T-helper 1 cell treated with Interleukin-12 subunit alpha and Interleukin-12 subunit beta and Interleukin-4 antibody, amounts not matched to agents 30 ng/mL and 1 ng/mL, for 36 hours (primary cell): ENCODE measurements at regions not wholly inside any gene's neighbourhood (a gene's known extent, or its start where the extent isn't known, plus 50 kb on each side); places are given as distances from the start of the nearest gene placed in this dataset.

Experiments
- intact Hi-C: fragments of 100-400 bp; cut with micrococcal nuclease; formaldehyde crosslinking; loops from one replicate; pipeline ENCODE4 v1.15.1; 2024

GRCh38 chr3:161798016-161798415 lies 301.4 kb downstream of the OTOL1 start:
- intact Hi-C loops: no loop called here

GRCh38 chr3:161800985-161801559 lies 304.5 kb downstream of the OTOL1 start:
- intact Hi-C loops: no loop called here

- intact Hi-C loops: no loop called here
Measured at GRCh38 chr3:161818106-161818505, 321.5 kb downstream of the OTOL1 start.

GRCh38 chr3:161821591-161821990 lies 325.0 kb downstream of the OTOL1 start:
- intact Hi-C loops: no loop called here

GRCh38 chr3:161822291-161822690 lies 325.7 kb downstream of the OTOL1 start:
- intact Hi-C loops: no loop called here

- intact Hi-C loops: no loop called here
Measured at GRCh38 chr3:161823910-161824309, 327.3 kb downstream of the OTOL1 start.

GRCh38 chr3:161838021-161838420 lies 341.4 kb downstream of the OTOL1 start:
- intact Hi-C loops: no loop called here

DNA sequence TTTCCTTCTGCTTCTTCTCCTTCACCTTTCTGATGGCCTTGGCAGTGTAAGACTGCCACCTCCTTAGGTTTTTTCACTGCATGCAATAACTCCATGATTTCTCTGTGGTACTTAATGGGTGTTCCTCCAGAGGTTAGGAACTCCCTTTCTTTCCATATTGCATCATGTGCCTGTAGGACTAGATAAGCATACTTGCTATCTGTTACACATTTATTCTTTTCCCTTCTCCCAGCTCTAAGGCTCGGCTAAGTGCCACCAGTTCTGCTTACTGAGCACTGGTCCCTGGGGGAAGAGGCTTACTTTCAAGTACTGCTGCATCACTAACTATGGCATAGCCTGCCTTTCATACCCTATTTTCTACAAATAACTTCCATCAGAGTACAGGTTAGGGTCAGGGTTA lies 351.8 kb downstream of the OTOL1 start:
- intact Hi-C loops: no loop called here

DNA sequence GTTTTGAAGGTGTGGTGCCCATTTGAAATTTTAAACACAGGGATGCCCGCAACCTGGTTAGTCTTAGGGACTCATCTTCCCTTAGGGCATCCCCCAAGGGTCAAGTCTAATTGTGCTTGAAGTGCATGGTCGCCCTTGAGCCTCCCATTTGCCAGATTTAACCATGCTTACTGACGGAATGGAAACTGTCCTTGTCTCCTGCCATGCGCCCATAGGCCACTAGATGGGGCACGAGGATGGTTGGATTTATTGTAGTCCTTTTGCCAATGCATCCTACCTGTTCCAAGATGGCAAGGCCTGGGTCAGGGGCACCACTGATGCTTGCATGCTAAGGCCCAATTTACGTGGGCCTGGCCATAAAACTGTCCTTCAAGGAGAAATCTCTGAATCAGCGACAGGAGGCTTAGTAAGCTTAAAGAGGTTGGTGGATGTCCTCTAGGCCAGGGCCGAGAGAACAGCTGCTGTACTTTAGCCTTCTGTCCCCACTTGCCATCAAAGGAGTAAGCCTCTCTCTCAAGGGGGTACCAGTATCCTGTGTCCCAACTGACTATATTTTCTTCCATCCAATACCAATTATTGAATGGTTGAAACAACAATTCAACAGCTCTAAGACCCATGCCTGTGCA lies 355.4 kb downstream of the OTOL1 start:
- intact Hi-C loops: loop anchor here (10.0 kb wide), 1 partner anchor 287 kb away; no protein-coding TSS in a partner anchor

- intact Hi-C loops: loop anchor here (10.0 kb wide), 1 partner anchor 288 kb away; no protein-coding TSS in a partner anchor
Measured at GRCh38 chr3:161852744-161853143, 356.1 kb downstream of the OTOL1 start.

DNA sequence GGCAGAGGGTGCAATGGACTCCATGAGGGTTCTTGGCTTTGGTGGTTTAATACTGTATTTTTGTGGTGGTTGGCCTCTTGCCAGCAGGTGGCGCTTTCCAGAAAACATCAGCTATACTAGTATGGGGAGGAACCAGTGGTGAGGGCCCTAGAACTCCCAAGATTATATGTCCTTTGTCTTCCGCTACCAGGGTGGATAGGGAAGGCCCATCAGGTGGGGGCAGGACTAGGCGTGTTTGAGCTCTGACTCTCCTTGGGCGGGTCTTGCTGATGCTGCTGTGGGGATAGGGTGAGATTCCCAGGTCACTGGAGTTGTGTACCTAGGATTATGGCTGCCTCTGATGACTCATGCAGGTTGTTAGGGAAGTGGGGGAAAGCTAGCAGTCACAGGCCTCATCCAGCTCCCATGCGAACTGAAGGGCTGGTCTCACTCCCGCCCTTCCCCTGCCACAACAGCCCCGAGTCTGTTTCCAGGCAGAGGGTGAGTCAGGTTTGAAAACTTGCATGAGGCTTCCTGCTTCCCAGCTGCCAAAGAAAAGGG lies 357.7 kb downstream of the OTOL1 start:
- intact Hi-C loops: loop anchor here (10.0 kb wide), 1 partner anchor 290 kb away; no protein-coding TSS in a partner anchor

GRCh38 chr3:161859057-161859456 lies 362.4 kb downstream of the OTOL1 start:
- intact Hi-C loops: loop anchor here (10.0 kb wide), 1 partner anchor 294 kb away; no protein-coding TSS in a partner anchor

DNA sequence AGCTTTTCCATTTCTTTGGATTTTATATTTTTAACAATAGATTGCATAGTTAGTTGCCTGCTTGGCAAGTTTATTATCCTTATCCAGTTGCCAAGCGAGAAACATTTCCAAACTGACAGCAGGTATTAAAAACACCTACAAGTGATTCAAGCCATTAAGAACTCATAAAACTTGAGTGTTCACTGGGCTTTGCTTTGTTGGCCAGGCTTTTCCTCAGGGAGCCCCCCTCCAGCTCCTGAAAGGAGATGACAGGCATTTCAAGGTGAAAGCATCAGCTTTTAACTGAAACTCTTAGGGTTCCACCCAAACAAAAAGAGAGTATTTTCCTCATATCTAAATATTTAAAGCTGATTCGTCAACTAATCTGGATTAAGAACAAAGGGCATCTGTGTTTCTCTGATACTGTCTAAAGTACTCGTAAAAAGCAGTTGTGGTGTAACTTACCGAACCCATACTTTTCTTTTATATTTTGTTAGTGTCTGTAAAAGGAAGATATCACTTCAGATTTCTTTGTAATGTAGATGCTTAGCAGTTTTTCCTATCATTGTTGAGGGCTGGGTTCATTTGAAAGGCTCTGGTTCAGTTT lies 363.4 kb downstream of the OTOL1 start:
- intact Hi-C loops: loop anchor here (10.0 kb wide), 1 partner anchor 295 kb away; no protein-coding TSS in a partner anchor

DNA sequence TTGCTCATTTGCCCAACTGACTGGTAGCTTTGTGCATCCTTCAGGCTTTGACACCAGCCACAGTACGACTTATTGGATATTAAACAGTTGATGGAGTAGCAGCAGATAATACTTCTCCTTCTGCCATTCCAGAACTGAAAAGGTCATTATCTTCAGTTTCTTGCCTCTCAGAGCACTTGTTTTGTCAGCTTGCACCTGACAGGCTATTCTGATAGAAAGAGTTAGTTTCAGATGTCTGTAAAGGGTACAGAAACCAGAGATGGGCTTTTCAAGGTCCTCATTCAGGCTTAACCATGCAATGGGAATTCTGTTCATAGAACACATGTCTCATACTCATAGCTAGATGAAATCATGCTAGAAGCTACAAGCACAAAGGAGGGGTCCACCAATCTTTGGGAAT lies 367.2 kb downstream of the OTOL1 start:
- intact Hi-C loops: no loop called here

DNA sequence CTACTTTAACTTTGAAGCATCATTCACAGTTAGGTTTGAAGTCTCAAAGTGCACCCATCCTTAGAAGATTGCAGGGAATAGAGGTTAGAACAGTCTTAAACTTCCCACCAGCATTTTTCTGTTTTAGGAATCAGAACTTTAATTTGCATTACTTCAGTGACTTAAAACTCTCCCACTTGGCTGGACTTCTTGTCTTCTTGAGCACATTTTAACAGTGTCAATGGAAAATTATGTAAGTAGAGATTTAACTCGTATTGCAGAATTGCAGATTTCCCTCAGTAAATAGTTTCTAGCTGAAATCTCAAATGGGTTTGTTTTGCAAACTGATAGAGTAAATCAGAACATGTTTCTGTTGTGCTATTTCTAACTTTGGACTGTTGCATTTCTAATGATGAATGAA lies 369.6 kb downstream of the OTOL1 start:
- intact Hi-C loops: no loop called here

DNA sequence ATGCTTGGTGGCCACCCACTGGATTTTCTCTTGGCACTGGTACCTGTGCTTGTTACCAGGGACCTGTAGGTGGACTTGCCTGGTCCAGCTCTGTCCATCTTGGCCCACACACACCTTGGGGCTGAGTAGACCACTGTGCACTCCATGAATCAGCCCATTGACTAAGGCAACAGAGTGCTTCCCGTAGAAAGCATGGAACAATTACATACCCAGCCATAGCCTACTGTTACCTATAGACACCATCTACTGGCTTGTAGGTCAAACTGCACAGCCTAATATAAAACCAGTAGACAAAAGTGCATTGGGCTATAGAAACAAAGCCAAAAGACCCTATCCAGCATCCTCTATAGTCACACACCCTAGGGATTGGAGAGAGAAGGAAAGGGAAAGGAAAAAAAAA lies 378.9 kb downstream of the OTOL1 start:
- intact Hi-C loops: no loop called here

GRCh38 chr3:161879470-161879869 lies 382.9 kb downstream of the OTOL1 start:
- intact Hi-C loops: no loop called here

GRCh38 chr3:161884830-161885229 lies 388.2 kb downstream of the OTOL1 start:
- intact Hi-C loops: no loop called here

DNA sequence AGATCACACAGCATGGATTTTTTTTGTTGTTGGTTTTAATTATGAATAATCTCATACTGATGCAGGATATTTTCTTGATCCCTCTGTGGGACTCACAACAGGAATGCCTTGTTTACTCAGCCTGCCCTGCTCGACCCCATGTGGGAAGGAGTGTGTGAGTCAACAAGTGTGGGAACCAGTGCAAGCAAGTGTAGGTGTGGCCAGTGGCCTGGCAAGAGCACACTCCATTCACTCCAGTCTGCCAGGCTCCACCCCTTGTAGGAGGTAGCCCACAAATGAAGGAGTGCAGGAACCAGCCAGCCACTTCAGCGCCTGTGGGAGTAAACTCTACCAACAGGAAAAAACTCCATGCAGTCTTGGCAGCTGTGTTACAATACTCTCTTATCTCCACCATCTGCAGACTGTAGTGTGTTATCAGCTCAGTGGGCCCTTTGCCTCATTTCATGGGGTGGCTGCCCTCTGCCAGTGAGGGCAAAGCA lies 393.6 kb downstream of the OTOL1 start:
- intact Hi-C loops: no loop called here

DNA sequence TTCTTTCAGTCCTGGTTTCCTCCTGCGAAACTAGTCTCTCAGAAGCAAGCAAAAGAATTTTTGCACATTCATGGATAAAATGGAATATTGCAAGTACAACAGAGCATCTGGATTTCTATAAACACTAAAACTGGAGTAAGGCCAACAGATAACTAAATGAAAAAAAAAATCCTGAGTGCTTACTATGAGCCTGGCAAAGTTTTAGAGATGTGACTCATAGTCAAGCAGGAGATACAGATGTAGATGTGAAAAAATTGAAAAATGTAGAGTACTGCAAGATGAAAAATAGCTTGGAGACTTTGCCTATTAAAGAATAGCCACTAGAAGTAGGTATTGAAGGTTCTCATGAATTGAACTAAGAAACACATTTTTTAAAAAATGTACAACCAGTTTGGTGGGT lies 397.4 kb downstream of the OTOL1 start:
- intact Hi-C loops: no loop called here

DNA sequence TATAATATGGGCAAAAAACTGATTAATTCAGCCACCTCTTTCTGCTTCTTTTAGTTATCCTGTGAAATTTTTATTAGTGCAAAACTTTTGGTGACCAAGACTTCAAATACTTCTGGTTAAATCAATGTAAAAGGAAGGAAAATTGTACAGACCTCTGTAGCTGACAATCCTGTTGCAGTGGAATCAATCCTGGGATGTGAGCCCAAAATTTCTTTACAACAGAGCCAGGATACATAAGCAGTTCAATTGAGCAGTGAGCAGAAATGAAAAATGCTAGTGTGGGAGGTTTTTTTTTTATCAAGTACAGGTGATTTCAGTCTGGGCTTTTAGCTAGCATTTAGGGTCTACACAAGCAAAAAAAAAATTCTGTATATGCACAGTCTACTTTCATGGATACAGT lies 398.0 kb downstream of the OTOL1 start:
- intact Hi-C loops: no loop called here

- intact Hi-C loops: no loop called here
Measured at GRCh38 chr3:161905520-161906132, 409.0 kb downstream of the OTOL1 start.
